ENCODE measurements at regions not wholly inside any gene's neighbourhood (a gene's known extent, or its start where the extent isn't known, plus 50 kb on each side); places are given as distances from the start of the nearest gene placed in this dataset.

- TF ChIP-seq POLR2A (IDR thresholded peaks at IDR 0.05; ENCODE audit: insufficient read depth in 1 of 2, low read depth in 2 of 2, low read length in 2 of 2): no peak
- TF ChIP-seq SMC3 (IDR thresholded peaks at IDR 0.05; ENCODE audit: low read length): no peak
- TF ChIP-seq ARID3A (IDR thresholded peaks at IDR 0.05; ENCODE audit: low read depth, low read length): no peak
- no peak for TF ChIP-seq ZBTB34 (CRISPR knock-in tag; IDR thresholded peaks at IDR 0.05)
- no peak for TF ChIP-seq BCLAF1 (IDR thresholded peaks at IDR 0.05)
- no peak for TF ChIP-seq ELK4 (CRISPR knock-in tag; IDR thresholded peaks at IDR 0.05; ENCODE audit: borderline replicate concordance)
- TF ChIP-seq NR3C1 (CRISPR knock-in tag; IDR thresholded peaks at IDR 0.05): no peak
- no peak for TF ChIP-seq USF2 (IDR thresholded peaks at IDR 0.05; ENCODE audit: low read depth, low read length)
- no peak for TF ChIP-seq USF2 (CRISPR knock-in tag; IDR thresholded peaks at IDR 0.05; ENCODE audit: borderline replicate concordance)
- no peak for TF ChIP-seq CTCF (CRISPR knock-in tag; IDR thresholded peaks at IDR 0.05)
- TF ChIP-seq ZNF800 (CRISPR knock-in tag; IDR thresholded peaks at IDR 0.05): no peak
- no peak for TF ChIP-seq NPAS2 (CRISPR knock-in tag; IDR thresholded peaks at IDR 0.05; ENCODE audit: borderline replicate concordance)
- no peak for TF ChIP-seq YEATS2 (CRISPR knock-in tag; IDR thresholded peaks at IDR 0.05; ENCODE audit: borderline replicate concordance)
Measured at GRCh38 chr3:124143047-124143446, 151.1 kb upstream of the ROPN1 start.

Measured in HepG2 (cell line).